GM18868 (cell line): ENCODE measurements at regions not wholly inside any gene's neighbourhood (a gene's known extent, or its start where the extent isn't known, plus 50 kb on each side); places are given as distances from the start of the nearest gene placed in this dataset.
"Not testable (repeated sequence)": the region's sequence is repeated elsewhere in the genome, so short reads cannot be mapped to it uniquely, and the experiment has no call there.

Experiments
- ATAC-seq: cut with Tn5 transposase; IDR thresholded peaks from one replicate; pipeline ENCODE4 v1.9.1; 2021; ENCODE audit warnings: mild to moderate bottlenecking, moderate library complexity; ENCODE audit not compliant: unreplicated experiment

GRCh38 chr1:70490153-70490552 is 79.1 kb downstream of the CTH start:
- no peak for ATAC-seq

DNA sequence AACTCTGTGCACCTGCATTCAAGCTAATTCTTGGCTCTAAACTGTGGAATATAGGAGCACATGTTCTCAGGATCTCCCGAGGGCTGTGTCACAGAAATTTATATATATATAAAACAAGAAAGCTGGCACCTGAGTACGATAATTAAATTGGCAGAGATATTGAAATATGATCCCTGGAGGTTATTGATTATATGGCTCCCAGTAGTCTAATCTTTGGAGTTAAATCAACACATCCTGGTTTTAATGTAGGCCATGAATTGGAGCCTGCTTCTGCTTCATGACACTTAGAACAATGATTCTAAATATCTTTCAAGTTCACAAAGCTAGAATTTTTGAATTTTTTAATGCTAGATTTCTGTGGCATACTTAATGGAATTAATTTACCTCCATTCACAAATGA is 84.3 kb downstream of the CTH start:
- no peak for ATAC-seq

DNA sequence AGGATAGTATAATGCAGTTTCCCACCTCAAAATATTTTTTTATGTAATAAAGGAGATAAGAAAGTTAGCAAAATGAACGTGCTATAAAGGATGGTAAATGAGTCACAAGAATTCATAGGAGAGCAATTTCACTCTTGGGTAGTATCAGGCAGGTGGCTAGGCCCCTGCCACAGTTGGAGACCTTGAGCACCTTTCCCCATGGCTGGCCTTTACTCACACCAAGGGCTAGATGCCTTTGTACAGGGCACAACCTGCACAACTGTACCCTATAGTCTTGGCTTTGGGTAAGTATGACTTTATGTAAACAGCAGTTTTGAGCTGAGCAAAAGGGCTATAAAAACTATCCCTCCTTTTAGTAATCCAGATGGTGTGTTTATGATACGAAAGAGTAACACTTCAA is 85.1 kb downstream of the CTH start:
- no peak for ATAC-seq

DNA sequence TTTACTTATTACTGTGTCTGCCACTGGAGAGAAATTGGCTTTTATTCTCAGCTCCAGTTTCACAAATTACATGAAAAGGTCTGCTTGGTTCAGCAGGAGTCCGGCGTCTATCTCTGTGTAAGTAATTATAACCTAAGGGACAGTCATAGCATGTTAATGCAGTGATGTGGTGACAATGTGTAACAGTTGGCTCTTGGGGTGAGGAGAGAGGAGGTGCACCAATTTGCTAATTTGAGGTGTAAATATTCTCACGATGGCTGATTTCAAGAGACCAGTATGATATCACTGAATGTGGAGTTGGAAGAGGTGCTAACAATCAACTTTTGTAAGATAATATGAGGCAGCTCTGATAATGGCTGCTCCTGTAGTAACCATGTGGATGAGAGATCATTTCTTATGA is 86.1 kb downstream of the CTH start:
- ATAC-seq = no peak

DNA sequence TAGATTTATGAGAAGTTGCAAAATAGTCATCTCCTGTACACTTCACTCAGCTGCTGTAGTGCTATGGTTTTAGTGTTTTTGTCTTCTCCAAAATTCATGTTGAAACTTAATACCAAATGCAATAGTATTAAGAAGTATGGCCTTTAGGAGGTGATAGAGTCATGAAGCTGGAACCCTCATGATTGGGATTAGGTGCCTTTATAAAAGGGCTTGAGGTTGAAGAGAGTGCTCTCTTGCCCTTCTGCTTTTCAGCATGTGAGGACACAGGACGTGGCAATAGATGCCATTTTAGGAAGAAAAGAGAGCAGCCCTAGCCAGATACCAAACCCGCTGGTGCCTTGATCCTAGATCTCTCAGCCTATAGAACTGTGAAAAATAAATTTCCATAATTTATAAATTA is 87.6 kb downstream of the CTH start:
- no peak for ATAC-seq

DNA sequence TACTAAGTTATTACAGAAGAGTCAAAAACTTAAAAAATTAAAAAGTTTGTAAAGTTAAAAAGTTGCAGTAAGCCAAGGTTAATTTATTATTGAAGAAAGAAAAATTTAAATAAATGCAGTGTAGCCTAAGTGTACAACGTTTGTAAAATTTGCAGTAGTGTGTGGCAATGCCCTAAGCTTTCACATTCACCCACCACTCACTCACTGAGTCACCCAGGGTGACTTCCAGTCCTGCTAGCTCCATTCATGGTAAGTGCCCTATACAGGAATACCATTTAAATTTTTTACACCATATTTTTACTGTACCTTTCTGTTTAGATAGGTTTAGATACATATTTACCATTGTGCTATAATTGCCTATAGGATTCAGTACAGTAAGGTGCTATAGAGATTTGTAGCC is 88.6 kb downstream of the CTH start:
- ATAC-seq = no peak

- no peak for ATAC-seq
Measured at GRCh38 chr1:70503358-70503757, 92.3 kb downstream of the CTH start.

GRCh38 chr1:70504176-70504820 is 93.2 kb downstream of the CTH start:
- peak; percentile 99 for ATAC-seq

GRCh38 chr1:70504821-70505193 is 93.7 kb downstream of the CTH start:
- peak; percentile 36 for ATAC-seq

GRCh38 chr1:70507991-70508390 is 96.9 kb downstream of the CTH start:
- ATAC-seq = not testable (repeated sequence)

GRCh38 chr1:70509996-70510876 is 99.2 kb downstream of the CTH start:
- ATAC-seq = peak; percentile 92

DNA sequence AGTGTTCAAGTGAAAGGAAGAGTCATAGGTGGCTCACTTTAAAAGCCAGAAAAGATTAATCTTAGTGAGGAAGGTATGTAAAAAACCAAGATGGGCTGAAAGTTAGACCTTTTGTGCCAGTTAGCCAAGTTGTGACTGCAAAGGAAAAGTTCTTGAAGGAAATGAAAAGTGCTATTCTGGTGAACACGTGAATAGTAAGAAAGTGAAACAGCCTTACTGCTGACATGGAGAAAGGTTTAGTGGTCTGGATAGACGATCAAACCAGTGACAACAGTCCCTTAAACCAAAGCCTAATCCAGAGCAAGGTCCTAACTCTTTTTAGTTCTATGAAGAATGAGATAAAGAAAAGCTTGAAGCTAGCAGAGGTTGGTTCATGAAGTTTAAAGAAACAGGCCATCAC is 106.4 kb downstream of the CTH start:
- ATAC-seq = peak; percentile 71

DNA sequence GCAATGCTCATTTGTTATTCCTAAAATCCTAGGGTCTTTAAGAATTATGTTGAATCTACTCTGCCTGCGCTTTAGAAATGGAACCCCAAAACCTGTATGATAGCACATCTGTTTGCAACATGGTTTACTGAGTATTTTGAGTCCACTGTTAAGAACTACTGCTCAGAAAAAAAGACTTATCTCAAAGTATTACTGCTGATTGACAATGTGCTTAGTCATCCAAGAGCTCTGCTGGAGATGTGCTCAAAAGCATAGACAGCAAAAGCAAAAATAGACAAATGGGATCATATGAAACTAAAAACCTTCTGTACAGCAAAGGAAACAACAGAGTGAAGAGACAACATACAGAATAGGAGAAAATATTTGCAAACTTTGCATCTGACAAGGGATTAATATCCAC is 107.0 kb downstream of the CTH start:
- ATAC-seq = peak; percentile 32

DNA sequence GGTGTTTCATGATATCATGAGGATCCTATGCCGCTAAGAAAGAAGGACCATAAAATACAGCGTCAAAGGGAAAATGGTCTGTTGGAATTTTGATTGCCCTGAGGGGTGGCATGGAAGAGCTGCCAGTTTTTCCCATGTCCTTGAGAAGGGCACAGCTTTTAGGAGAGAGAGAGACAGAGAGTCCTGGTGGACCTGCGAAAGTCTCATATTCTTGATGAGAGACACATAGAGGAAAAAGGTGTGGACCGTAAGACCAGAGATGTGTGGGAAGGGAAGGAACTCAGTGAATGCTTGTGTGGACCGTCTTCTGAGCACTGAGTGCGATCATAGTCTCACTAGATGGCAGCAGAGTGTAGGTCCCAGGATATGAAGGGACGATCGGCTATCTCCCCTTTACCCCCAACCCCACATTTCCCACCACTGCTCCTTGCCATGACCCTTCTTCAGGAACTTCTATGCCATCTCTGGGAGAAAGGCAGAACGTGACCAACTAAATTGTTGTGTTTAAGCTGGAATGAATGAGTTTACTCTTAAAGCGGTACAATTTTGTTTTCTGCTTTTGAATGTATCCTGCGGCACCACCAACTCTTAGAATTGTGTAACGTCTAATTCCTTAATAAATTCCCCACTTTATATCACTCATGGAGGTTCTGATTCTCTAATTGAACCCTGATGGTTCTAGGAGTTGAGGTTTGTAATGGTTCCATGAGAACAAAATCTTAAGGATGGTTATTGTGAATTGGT is 117.7 kb downstream of the CTH start:
- peak; percentile 76 for ATAC-seq

DNA sequence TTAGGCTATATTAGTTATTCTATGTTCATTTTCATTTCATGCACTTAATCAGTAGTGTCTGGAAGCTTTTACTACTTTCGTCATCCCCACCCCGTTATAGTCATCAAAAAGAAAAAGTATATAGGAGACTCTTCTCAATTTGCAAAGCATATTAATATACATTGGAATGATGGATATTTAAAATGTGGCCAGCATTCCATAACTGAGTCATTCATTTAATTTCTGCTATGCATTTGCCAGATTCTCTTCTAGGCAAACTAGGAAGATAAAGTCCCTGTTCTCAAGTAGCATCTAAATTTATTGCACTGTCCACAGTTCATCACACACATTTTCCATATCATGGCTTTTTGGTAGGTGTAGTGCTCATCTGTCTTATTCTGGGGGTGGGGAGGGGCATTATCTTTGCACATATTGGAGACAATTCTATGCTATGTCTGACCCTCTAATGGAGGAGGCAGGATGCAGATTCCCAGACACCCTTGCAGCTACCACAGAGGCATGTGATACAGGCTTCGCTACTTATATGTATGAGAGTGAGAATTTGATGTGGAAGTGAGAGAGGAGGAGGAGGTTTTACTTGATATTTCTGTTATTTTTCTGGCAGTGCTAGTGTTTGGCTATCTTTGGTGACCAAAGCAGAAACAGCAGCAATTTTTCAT is 125.8 kb downstream of the CTH start:
- ATAC-seq = no peak

GRCh38 chr1:70537788-70538187 is 126.7 kb downstream of the CTH start:
- no peak for ATAC-seq

DNA sequence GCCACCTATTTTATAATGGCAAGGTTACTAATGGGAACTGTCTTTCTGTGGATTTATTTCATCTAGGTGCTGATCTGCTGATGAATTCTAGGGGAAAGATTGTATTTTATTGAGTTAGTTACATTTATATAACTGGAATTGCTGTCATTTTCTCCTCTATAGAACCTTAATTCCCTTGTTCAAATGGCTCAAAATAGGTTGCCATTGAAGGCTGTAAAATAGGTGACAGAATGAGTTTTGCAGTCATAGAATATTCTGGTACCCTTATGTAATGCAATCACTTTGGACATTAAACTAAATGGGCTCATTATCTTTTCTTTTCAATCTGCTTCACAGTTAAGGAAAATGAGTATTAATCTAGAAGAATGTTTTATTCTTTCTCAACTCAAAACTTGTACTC is 131.0 kb downstream of the CTH start:
- no peak for ATAC-seq

DNA sequence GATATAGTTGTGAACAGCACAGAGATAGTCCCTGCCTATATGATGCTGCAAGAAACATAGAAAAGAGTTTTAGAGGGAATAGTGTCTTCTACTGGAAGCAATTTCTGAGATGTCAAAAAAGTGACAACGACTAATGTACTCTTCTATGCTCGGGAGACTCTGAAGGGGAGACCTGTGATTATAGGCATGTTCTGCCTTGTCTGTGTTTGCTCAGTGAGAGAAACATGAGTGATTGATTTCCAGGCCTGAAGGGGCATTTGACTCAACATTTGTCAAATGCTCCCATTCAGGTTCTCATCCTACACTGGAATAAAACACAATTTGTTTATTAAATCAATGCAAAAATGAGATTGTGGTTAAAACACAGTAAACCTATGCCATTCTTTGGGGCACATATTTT is 131.8 kb downstream of the CTH start:
- no peak for ATAC-seq

DNA sequence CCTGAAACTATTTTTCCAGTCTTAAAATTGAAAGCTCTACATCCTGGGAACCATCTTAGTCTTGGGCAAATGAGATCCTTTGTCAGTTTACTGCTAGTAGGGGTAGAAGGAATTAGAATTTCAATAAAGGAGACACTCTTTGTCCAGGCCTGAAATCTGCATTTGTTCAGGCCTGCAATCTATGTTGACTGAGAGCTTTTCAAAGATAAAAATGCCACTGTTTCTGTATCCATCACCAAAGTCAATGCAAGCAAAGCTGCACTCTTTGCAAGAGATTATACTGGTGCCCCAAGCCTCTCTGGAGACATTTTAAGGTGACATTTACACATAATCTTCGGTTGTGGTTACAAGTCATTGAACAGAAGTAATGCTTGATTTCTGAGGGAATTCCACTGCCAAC is 135.7 kb downstream of the CTH start:
- ATAC-seq = no peak

DNA sequence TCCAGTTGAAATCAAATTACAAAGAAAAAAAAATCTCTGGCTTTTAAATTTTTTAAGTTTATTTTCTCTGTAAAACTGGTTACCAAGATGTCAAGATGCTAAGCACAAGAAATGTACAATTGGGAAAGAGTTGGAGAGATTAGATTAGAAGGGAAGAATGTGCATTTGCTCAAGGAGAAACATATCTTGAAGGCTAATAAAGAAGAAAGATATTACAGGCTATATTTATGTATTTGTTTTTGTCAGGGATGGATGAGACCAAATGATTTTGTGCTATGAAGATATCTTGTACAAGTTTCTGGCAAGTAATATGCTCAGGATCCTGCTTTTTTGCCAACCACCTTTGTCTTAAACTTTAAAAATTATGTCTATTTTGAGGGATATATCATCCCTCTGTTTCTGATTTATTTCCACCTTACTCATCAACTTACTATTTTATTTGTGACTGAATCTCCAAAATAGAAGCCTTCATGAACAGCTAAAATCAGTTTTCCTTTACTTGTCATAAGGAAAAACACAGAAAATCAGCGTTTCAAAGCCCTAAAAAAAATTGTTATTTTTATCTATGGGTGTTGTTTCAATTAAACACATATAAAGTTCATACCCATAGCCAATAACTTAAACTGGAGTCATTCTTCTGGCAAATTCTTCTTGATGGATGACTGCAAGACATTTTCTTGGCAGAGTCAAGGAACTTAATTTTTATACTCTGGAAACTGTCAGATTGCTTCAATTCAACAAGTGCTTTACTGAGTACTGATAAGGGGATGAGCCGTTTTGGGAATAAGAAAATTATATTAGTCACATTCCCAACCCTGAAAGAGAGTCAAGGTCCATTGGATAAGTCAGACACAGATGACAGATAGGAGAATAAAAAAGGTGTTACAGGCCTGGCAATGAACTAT is 141.8 kb downstream of the CTH start:
- no peak for ATAC-seq
